Loucy (cell line): ENCODE measurements at regions not wholly inside any gene's neighbourhood (a gene's known extent, or its start where the extent isn't known, plus 50 kb on each side); places are given as distances from the start of the nearest gene placed in this dataset.
"Not testable (repeated sequence)": the region's sequence is repeated elsewhere in the genome, so short reads cannot be mapped to it uniquely, and the experiment has no call there.

ENCODE experiments used
- H2AFZ ChIP-seq: fragments of 200-600 bp; sonication (generic); 2 replicates; pipeline ENCODE4 v1.6.0; 2016; ENCODE audit warnings: antibody characterized with exemption, mild to moderate bottlenecking, low read length, moderate library complexity
- H3F3A ChIP-seq: fragments of 200-600 bp; 2 replicates; pipeline ENCODE4 v1.6.0; 2016; ENCODE audit warnings: antibody characterized with exemption, low read depth, mild to moderate bottlenecking
- H3K27me3 ChIP-seq: fragments of 200-600 bp; sonication (generic); 2 replicates; pipeline ENCODE4 v1.6.1; 2014; ENCODE audit warnings: low read length, mild to moderate bottlenecking; ENCODE audit not compliant: insufficient read depth, poor library complexity, severe bottlenecking
- H3K36me3 ChIP-seq: fragments of 200-600 bp; sonication (generic); 2 replicates; pipeline ENCODE4 v1.6.1; 2016; ENCODE audit warnings: low read length; ENCODE audit not compliant: insufficient read depth
- H3K4me1 ChIP-seq: fragments of 200-600 bp; sonication (generic); 2 replicates; pipeline ENCODE4 v1.5.1; 2014; ENCODE audit warnings: low read length, mild to moderate bottlenecking; ENCODE audit not compliant: insufficient read depth, poor library complexity, severe bottlenecking
- H3K4me2 ChIP-seq: fragments of 200-600 bp; sonication (generic); 2 replicates; pipeline ENCODE4 v1.6.0; 2014; ENCODE audit warnings: antibody characterized with exemption, low read length, low read depth, mild to moderate bottlenecking; ENCODE audit not compliant: poor library complexity, severe bottlenecking
- H3K4me3 ChIP-seq: fragments of 200-600 bp; sonication (generic); 2 replicates; pipeline ENCODE4 v1.5.1; 2014; ENCODE audit warnings: low read length, mild to moderate bottlenecking, mixed read lengths; ENCODE audit not compliant: poor library complexity, severe bottlenecking
- H3K79me2 ChIP-seq: fragments of 200-600 bp; sonication (generic); 2 replicates; pipeline ENCODE4 v1.6.1; 2014; ENCODE audit warnings: low read length; ENCODE audit not compliant: insufficient read depth
- H3K9ac ChIP-seq: fragments of 200-600 bp; sonication (generic); 2 replicates; pipeline ENCODE4 v1.6.0; 2014; ENCODE audit warnings: mild to moderate bottlenecking, low read depth, low read length, moderate library complexity; ENCODE audit not compliant: poor library complexity, severe bottlenecking
- H3K9me2 ChIP-seq: fragments of 200-600 bp; sonication (generic); replicated peaks from 2 replicates; pipeline ENCODE4 v1.6.1; 2016; ENCODE audit warnings: low read depth, low read length, mixed read lengths
- H3K9me3 ChIP-seq: fragments of 200-600 bp; sonication (generic); 2 replicates; pipeline ENCODE4 v1.6.1; 2014; ENCODE audit warnings: mild to moderate bottlenecking, antibody characterized with exemption, low read length, low read depth; ENCODE audit not compliant: insufficient read depth
- H4K20me1 ChIP-seq: fragments of 200-600 bp; sonication (generic); 2 replicates; pipeline ENCODE4 v1.6.0; 2014; ENCODE audit warnings: antibody characterized with exemption, low read length, mild to moderate bottlenecking; ENCODE audit not compliant: insufficient read depth, poor library complexity, severe bottlenecking
- EZH2phosphoT487 ChIP-seq: fragments of 200-600 bp; IDR thresholded peaks from 2 replicates; pipeline ENCODE4 v1.6.1; 2018; ENCODE audit warnings: antibody characterized with exemption, mild to moderate bottlenecking, moderate library complexity, borderline replicate concordance
- TF ChIP-seq, protein P1 (sequence below): fragments of 200-600 bp; sonication (generic); conservative IDR thresholded peaks from 2 replicates; pipeline ENCODE4 v1.5.1; 2014; ENCODE audit warnings: mild to moderate bottlenecking, antibody characterized with exemption, low read length

DNA sequence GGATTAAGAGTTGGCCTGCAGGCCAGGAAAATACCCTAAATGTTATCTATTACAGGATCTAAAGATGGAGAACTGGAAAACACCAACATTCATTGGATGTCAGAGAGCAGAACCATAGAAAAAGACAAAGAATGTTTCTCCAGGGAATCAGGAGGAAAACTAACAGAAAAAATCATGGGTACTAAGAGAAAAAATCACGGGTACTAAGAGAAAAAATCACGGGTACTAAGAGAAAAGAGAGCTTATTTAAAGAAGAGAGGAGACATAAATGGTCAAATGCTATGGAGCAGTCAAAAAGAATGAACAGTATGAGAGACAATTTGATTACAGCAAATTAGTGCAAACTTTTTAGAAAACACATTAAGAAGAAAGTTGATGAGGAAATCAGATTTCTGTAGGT, 73.8 kb upstream of the SERBP1 start:
- Histone ChIP-seq H3K27me3 (no peaks in the 10 kb centered on the region), H3K9ac (no peak overlapping the region), H3K9me3 (no peaks in the 10 kb centered on the region), H3K9me2 (no peaks in the 10 kb centered on the region), H3K4me3 (no peak overlapping the region), H3K4me2 (no peak overlapping the region), H2AFZ (no peak overlapping the region), H3F3A (no peaks in the 10 kb centered on the region), H3K79me2 (no peaks in the 10 kb centered on the region), H3K4me1 (peaks cover 3% of the 10 kb centered on the region), H4K20me1 (no peaks in the 10 kb centered on the region), H3K36me3 (no peaks in the 10 kb centered on the region)
- TF ChIP-seq, protein P1, sequence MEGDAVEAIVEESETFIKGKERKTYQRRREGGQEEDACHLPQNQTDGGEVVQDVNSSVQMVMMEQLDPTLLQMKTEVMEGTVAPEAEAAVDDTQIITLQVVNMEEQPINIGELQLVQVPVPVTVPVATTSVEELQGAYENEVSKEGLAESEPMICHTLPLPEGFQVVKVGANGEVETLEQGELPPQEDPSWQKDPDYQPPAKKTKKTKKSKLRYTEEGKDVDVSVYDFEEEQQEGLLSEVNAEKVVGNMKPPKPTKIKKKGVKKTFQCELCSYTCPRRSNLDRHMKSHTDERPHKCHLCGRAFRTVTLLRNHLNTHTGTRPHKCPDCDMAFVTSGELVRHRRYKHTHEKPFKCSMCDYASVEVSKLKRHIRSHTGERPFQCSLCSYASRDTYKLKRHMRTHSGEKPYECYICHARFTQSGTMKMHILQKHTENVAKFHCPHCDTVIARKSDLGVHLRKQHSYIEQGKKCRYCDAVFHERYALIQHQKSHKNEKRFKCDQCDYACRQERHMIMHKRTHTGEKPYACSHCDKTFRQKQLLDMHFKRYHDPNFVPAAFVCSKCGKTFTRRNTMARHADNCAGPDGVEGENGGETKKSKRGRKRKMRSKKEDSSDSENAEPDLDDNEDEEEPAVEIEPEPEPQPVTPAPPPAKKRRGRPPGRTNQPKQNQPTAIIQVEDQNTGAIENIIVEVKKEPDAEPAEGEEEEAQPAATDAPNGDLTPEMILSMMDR = no peak
- no peak for TF ChIP-seq EZH2phosphoT487

DNA sequence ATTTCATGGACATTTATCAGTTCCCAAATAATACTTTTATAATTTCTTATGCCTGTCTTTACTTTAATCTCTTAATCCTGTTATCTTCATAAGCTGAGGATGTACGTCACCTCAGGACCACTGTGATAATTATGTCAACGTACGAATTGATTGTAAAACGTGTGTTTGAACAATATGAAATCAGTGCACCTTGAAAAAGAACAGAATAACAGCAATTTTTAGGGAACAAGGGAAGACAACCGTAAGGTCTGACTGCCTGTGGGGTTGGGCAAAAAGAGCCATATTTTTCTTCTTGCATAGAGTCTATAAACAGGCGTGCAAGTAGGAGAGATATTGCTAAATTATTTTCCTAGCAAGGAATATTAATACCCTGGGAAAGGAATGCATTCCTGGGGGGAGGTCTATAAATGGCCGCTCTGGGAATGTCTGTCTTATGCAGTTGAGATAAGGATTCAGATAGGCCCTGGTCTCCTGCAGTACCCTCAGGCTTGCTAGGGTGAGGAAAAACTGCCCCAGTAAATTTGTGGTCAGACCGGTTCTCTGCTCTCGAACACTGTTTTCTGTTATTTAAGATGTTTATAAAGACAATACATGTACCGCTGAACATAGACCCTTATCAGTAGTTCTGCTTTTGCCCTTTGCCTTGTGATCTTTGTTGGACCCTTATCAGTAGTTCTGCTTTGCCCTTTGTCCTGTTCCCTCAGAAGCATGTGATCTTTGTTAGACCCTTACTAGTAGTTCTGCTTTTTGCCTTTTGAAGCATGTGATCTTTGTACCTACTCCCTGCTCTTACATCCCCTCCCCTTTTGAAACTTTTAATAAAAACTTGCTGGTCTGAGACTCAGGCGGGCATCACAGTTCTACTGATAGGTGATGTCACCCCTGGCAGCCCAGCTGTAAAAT, 83.4 kb upstream of the SERBP1 start:
- H3K9me3 ChIP-seq, H3K4me3 ChIP-seq, H3K79me2 ChIP-seq: not testable (repeated sequence)

DNA sequence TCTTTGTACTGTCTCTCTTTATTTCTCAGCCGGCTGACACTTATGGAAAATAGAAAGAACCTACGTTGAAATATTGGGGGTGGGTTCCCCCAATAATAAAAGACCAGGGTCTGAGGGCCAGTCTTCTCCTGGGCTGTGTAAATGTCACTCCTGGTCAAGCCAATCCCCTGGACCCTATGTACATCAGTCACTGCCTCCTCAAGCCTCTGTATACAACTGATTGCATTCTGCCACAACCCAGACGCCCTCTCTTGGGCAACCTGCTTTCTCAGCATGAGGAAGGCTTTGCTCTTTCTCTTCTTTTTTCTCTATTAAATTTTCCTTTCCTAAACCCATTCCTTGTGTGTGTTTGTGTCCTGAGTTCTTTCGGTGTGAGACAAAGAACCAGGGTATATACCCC, 84.1 kb upstream of the SERBP1 start:
- Histone ChIP-seq H3K27me3 (no peaks in the 10 kb centered on the region), H3K4me1 (no peaks in the 10 kb centered on the region), H3K79me2 (no peaks in the 10 kb centered on the region), H3K9ac (no peak overlapping the region), H2AFZ (no peak overlapping the region), H3K4me2 (no peak overlapping the region), H3F3A (no peaks in the 10 kb centered on the region), H3K4me3 (no peak overlapping the region), H3K9me2 (no peaks in the 10 kb centered on the region), H3K36me3 (no peaks in the 10 kb centered on the region), H4K20me1 (no peaks in the 10 kb centered on the region), H3K9me3 (no peaks in the 10 kb centered on the region; the same call in 1 of the 2 replicates)
- TF ChIP-seq, protein P1 = no peak
- TF ChIP-seq EZH2phosphoT487 = no peak

More for the DNA sequence above, 83.4 kb upstream of the SERBP1 start:
- H3K4me1 ChIP-seq, H2AFZ ChIP-seq, H3F3A ChIP-seq, H3K9ac ChIP-seq, H3K4me2 ChIP-seq, H3K27me3 ChIP-seq, H4K20me1 ChIP-seq, H3K9me2 ChIP-seq, H3K36me3 ChIP-seq: not testable (repeated sequence)

DNA sequence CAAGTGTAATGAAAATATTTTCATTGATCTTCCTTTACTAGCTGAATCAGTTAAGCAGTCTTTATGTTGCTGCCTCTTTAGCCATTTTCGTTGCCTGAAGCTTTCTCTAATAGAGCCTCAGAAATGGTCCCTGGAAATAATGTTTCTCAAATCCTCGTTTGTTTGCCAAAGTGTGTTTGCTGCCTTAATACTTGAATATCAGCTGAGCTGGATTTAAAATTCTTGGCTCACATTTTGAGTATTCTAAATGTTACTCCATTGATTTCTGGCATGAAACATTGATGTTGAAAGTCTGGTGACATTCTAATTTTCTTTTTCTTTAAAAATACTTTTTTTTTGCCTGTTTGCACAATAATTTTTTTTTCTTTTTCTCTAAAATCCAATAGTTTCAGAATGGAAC, 84.6 kb upstream of the SERBP1 start:
- Histone ChIP-seq H4K20me1 (no peaks in the 10 kb centered on the region), H3K36me3 (no peaks in the 10 kb centered on the region), H3K4me3 (no peak overlapping the region), H3K4me1 (no peaks in the 10 kb centered on the region), H2AFZ (no peak overlapping the region), H3K79me2 (no peaks in the 10 kb centered on the region), H3K27me3 (no peaks in the 10 kb centered on the region), H3K9me3 (no peaks in the 10 kb centered on the region; the same call in 1 of the 2 replicates), H3K4me2 (no peak overlapping the region), H3K9ac (no peak overlapping the region), H3K9me2 (no peaks in the 10 kb centered on the region), H3F3A (no peaks in the 10 kb centered on the region)
- TF ChIP-seq EZH2phosphoT487 = no peak
- TF ChIP-seq, protein P1 = no peak
